Ectodermal cell (in vitro differentiated cells): ENCODE measurements at regions not wholly inside any gene's neighbourhood (a gene's known extent, or its start where the extent isn't known, plus 50 kb on each side); places are given as distances from the start of the nearest gene placed in this dataset.

Source experiments
- H3K27ac ChIP-seq: 2 replicates; pipeline ENCODE4 v1.7.0; 2013; ENCODE audit warnings: mild to moderate bottlenecking, low read depth, low read length; ENCODE audit not compliant: insufficient read depth, poor library complexity, severe bottlenecking
- H3K27me3 ChIP-seq: 2 replicates; pipeline ENCODE4 v1.7.0; 2013; ENCODE audit warnings: mild to moderate bottlenecking, low read length; ENCODE audit not compliant: insufficient read depth, control insufficient read depth, poor library complexity, severe bottlenecking
- H3K36me3 ChIP-seq: one replicate; pipeline ENCODE4 v1.7.0; 2013; ENCODE audit warnings: low read length; ENCODE audit not compliant: control insufficient read depth, insufficient read depth
- H3K4me1 ChIP-seq: one replicate; pipeline ENCODE4 v1.7.0; 2013; ENCODE audit warnings: low read length; ENCODE audit not compliant: control insufficient read depth, insufficient read depth
- H3K4me3 ChIP-seq: 2 replicates; pipeline ENCODE4 v1.7.0; 2013; ENCODE audit warnings: low read depth, low read length, control low read depth; ENCODE audit not compliant: insufficient read depth
- H3K9me3 ChIP-seq: 2 replicates; pipeline ENCODE4 v1.7.0; 2013; ENCODE audit warnings: mild to moderate bottlenecking, low read length, moderate library complexity; ENCODE audit not compliant: control insufficient read depth
- WGBS, 2 experiments: methylation state at CpG; one replicate each; pipeline ENCODE4 v1.1.7; 2013; ENCODE audit warnings: missing lambda C conversion rate in 2 of 2; 5-methylcytosine and 5-hydroxymethylcytosine counted together

- Histone ChIP-seq H3K27me3 (no peaks in the 10 kb centered on the region), H3K27ac (no peak overlapping the region), H3K4me3 (no peak overlapping the region), H3K4me1 (no peaks in the 10 kb centered on the region), H3K9me3 (no peaks in the 10 kb centered on the region), H3K36me3 (no peaks in the 10 kb centered on the region)
- 86 to 89% methylated on average over 1 of the region's 1 CpG for WGBS, 2 experiments
Measured at GRCh38 chr10:111707076-111707475, 476.5 kb downstream of the GPAM start.

GRCh38 chr10:111709603-111710002, 474.0 kb downstream of the GPAM start:
- no peaks in the 10 kb centered on the region for H3K4me1 ChIP-seq
- WGBS, 2 experiments: 89 to 91% methylated on average over 4 of the region's 4 CpGs
- no peak overlapping the region for H3K4me3 ChIP-seq
- H3K27ac ChIP-seq: no peak overlapping the region
- no peaks in the 10 kb centered on the region for H3K9me3 ChIP-seq
- no peaks in the 10 kb centered on the region for H3K27me3 ChIP-seq
- no peaks in the 10 kb centered on the region for H3K36me3 ChIP-seq

DNA sequence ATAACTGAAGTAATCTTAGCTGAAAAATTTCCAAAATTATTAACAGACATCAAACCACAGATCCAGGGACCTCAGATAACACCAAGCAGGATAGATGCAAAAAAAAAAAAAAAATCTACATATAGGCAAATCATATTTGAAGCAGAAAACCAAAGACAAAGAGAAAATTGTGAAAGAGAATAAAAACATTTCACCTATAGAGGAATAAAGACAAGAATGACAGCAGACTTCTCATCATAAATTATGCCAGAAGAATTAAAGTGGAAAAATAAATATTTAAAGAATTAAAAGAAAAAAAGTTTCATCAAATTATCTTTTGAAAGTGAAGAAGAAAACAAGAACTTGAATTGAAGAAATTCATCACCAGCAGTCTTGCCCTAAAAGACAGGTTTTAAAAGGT, 467.5 kb downstream of the GPAM start:
- H3K4me3 ChIP-seq: no peak overlapping the region

DNA sequence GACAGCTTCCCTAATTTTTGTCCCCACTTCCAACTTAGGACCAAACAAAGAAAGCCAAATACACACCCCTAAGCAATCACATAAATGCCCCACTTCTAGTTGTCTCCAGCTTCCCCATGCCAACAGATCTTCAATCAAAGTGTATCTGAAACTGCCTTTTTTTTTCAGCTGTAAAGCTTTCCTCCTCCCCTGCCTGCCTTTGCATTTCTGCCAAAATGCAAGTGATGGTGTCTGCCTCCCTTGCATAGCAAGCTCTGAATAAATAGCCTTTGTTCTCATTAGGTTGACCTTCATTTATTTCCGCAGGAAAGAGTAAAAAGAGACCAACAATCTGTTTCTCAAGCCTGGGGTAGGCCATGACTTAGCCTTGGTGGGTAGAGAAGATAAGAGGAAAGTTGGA, 459.4 kb downstream of the GPAM start:
- Histone ChIP-seq H3K36me3 (no peaks in the 10 kb centered on the region), H3K9me3 (no peaks in the 10 kb centered on the region), H3K4me1 (peaks cover 4% of the 10 kb centered on the region), H3K27ac (no peak overlapping the region), H3K27me3 (no peaks in the 10 kb centered on the region), H3K4me3 (no peak overlapping the region)
- WGBS, 2 experiments: 68 to 76% methylated on average over 1 of the region's 1 CpG

More for the DNA sequence above, 467.5 kb downstream of the GPAM start:
- Histone ChIP-seq H3K9me3 (peaks cover 4% of the 10 kb centered on the region), H3K4me1 (no peaks in the 10 kb centered on the region), H3K36me3 (no peaks in the 10 kb centered on the region), H3K27me3 (no peaks in the 10 kb centered on the region), H3K27ac (no peak overlapping the region)

DNA sequence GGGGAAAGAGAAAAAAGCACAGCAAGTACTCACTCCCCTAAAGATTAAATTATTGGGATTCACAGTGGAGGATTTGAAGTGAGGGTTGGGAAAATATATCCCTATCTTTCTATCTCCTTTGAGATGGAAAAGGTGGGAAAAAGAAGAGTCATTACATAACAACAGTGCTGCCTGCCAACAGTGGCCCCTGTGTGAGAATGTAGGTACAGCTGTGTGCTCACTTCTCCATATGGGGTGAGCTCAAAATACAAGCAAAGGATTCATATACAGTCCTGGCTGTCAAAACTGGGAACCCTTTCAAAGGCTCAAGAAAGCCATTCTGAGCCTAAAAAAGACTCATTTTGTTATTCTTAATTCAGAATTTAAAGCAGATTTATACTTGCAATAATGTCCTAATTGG, 458.5 kb downstream of the GPAM start:
- no peaks in the 10 kb centered on the region for H3K9me3 ChIP-seq
- no peaks in the 10 kb centered on the region for H3K27me3 ChIP-seq
- no peaks in the 10 kb centered on the region for H3K36me3 ChIP-seq
- H3K27ac ChIP-seq: no peak overlapping the region
- peaks cover 4% of the 10 kb centered on the region for H3K4me1 ChIP-seq
- no peak overlapping the region for H3K4me3 ChIP-seq

DNA sequence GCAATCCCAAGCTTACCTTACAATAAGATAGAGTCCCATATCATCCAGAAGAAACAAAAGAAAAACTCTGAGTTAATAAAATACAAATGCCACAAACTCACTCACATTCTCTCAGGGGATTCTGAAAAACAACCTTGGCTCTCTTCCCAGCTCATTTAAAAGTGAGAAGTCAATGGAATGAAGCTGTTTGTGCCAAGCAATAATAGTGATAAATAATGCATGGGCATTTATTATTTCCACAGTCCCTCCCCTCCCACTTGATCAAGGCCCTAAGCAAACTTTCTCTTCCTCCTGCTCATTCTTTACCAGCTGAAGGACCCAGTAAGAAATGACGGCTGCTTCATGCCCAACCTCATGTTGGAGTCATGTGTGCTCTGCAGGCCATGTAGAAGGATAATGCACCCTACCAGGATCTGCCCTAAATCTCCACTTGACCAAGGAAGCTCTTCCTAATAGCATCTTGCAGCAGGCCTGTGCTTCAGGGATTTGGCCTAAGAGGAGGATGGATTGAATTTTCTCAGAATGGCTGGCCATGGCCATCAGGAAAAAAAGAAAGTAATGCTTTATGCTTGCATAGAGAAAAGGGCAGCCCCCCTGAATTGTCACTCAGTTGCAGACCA, 451.3 kb downstream of the GPAM start:
- Histone ChIP-seq H3K36me3 (no peaks in the 10 kb centered on the region), H3K4me3 (no peak overlapping the region), H3K9me3 (no peaks in the 10 kb centered on the region), H3K27me3 (no peaks in the 10 kb centered on the region), H3K4me1 (no peaks in the 10 kb centered on the region), H3K27ac (no peak overlapping the region)
- 93 to 98% methylated on average over 1 of the region's 1 CpG for WGBS, 2 experiments

DNA sequence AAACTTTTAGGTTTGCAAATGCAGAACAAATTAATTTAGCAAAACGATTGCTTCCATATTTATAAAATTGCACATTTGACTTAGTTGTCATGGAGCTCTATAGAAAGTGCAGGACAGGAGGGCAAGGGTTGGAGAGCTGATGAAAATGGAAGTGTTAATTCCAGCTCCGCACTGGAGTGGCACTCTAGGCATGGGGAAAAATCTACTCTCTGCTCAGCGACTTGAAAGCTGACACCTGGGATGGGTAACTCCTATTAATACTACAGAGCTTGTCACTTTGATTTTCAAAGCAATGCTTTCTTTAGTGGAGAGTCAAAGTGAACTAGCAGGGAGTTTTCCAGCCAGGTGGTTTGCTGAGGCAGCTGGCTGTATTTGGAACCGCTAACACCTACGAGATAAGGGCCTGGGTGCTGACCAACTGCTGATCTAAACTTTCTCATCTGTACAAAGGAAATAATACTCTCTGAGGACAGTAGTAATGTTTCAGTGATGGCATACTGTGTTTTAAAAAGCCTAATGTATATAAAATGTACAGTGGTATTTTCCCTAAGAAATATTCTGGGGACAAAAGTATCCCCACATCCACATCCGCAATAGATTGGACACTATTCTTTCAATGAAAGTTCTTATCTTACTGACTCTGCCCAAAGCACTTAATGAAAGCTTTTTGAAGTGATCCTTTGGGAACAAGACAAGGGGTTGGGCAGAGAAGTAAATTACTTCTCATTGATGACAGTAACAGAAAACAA, 444.3 kb downstream of the GPAM start:
- H3K27me3 ChIP-seq: no peaks in the 10 kb centered on the region
- WGBS, 2 experiments: 78 to 82% methylated on average over 6 of the region's 6 CpGs
- no peaks in the 10 kb centered on the region for H3K9me3 ChIP-seq
- no peaks in the 10 kb centered on the region for H3K36me3 ChIP-seq
- no peak overlapping the region for H3K27ac ChIP-seq
- H3K4me3 ChIP-seq: no peak overlapping the region
- H3K4me1 ChIP-seq: no peaks in the 10 kb centered on the region

DNA sequence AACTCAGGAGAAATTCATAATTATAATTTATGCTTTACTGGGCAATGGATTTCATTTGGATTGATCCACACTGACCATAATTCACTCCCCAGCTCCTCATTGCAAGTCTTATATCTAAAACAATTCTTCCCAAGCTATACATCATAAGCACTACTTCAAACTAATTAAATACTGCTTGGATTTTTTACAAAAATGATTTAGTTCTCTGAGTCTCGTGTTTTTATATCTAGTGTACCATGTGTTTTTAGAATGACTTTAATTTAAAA, 443.8 kb downstream of the GPAM start:
- H3K36me3 ChIP-seq: no peaks in the 10 kb centered on the region
- no CpG with 5 or more reads among the region's 1 CpG for WGBS, 2 experiments
- H3K4me3 ChIP-seq: no peak overlapping the region
- H3K27me3 ChIP-seq: no peaks in the 10 kb centered on the region
- H3K27ac ChIP-seq: no peak overlapping the region
- H3K4me1 ChIP-seq: no peaks in the 10 kb centered on the region
- no peaks in the 10 kb centered on the region for H3K9me3 ChIP-seq

DNA sequence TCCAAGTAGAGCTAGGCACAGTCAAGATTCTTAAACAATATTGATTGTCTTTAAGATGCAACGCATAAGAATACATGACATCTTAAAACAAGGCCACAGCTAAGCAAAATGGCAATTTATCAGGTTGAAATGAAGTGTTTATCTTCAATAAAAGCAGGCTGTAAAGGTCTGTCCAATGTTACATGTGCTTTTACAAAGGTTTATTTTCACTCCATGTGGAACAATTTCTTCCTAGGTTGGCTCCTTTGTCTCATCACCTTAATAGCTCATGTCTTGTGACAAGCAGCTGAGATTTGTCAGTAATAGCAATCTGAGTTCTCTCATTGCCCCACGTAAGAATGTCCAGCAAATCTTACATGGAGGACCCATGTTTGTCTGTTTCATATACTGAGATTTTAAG, 437.6 kb downstream of the GPAM start:
- no peaks in the 10 kb centered on the region for H3K36me3 ChIP-seq
- no peaks in the 10 kb centered on the region for H3K9me3 ChIP-seq
- 85 to 100% methylated on average over 1 to 2 of the region's 2 CpGs for WGBS, 2 experiments
- H3K27me3 ChIP-seq: no peaks in the 10 kb centered on the region
- H3K27ac ChIP-seq: no peak overlapping the region
- H3K4me3 ChIP-seq: no peak overlapping the region
- H3K4me1 ChIP-seq: no peaks in the 10 kb centered on the region

DNA sequence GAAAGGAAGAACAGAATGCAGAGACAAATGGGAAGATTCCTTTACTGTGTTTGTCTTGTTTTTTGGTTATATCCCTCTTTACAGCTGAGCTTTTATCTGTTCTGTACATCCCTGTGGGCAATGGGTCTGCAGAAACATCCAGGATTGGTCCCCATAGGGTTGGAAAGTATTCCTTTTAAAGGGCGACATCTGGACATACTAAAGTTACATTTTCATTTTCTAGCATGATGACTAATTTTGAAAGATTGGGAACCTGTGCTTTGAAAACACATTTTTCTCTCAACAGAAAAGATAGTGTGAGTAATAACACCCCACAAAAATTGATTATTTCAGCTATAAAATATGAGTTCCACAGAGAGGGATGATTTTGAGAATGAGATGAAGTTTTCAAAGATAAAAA, 435.8 kb downstream of the GPAM start:
- WGBS, 2 experiments: 100% methylated on average over 1 of the region's 1 CpG; no CpG with 5 or more reads in 1 of the 2 experiments
- no peaks in the 10 kb centered on the region for H3K27me3 ChIP-seq
- H3K27ac ChIP-seq: no peak overlapping the region
- H3K4me1 ChIP-seq: no peaks in the 10 kb centered on the region
- no peaks in the 10 kb centered on the region for H3K36me3 ChIP-seq
- H3K9me3 ChIP-seq: no peaks in the 10 kb centered on the region
- no peak overlapping the region for H3K4me3 ChIP-seq
